Cardiac muscle cell (in vitro differentiated cells and primary cell): ENCODE measurements at regions not wholly inside any gene's neighbourhood (a gene's known extent, or its start where the extent isn't known, plus 50 kb on each side); places are given as distances from the start of the nearest gene placed in this dataset.

Experiments used
- DNase-seq, 2 donors: peaks; one replicate each; pipeline versions ENCODE4 v3.0.0 to v3.0.0-alpha.2; 2010 to 2017; ENCODE audit warnings: low read depth in 1 of 2, low spot score in 1 of 2
- H3K27ac ChIP-seq: fragments of 200-600 bp; sonication (generic); 2 replicates; pipeline ENCODE4 v1.5.1; 2016
- H3K27me3 ChIP-seq: fragments of 200-600 bp; sonication (generic); 2 replicates; pipeline ENCODE4 v1.6.0; 2016; ENCODE audit warnings: control low read depth
- H3K36me3 ChIP-seq: fragments of 200-600 bp; sonication (generic); 2 replicates; pipeline ENCODE4 v1.5.1; 2016; ENCODE audit warnings: control low read depth
- H3K4me1 ChIP-seq: fragments of 200-600 bp; sonication (generic); 2 replicates; pipeline ENCODE4 v1.8.1; 2017; ENCODE audit warnings: low read depth, mild to moderate bottlenecking, mixed run types
- H3K4me3 ChIP-seq: fragments of 200-600 bp; sonication (generic); 2 replicates; pipeline ENCODE4 v1.5.1; 2016; ENCODE audit warnings: mild to moderate bottlenecking
- H3K9me3 ChIP-seq: fragments of 200-600 bp; sonication (generic); 2 replicates; pipeline ENCODE4 v1.5.1; 2017; ENCODE audit warnings: low read depth, mild to moderate bottlenecking, control low read depth
- CTCF ChIP-seq: IDR thresholded peaks from 2 replicates; pipeline ENCODE4 v1.5.1; 2012; ENCODE audit warnings: low read depth, mild to moderate bottlenecking, low read length

GRCh38 chr16:85995541-85996423 is 96.8 kb downstream of the IRF8 start:
- no peak overlapping the region for H3K27ac ChIP-seq
- H3K4me3 ChIP-seq, result no peak overlapping the region
- no peak for DNase-seq
- no peaks in the 10 kb centered on the region for H3K4me1 ChIP-seq
- H3K36me3 ChIP-seq, result no peaks in the 10 kb centered on the region
- H3K27me3 ChIP-seq, result peaks cover 6% of the 10 kb centered on the region
- no peaks in the 10 kb centered on the region for H3K9me3 ChIP-seq
- no peak for TF ChIP-seq CTCF

GRCh38 chr16:85996843-85997242 is 97.9 kb downstream of the IRF8 start:
- Histone ChIP-seq H3K36me3 (no peaks in the 10 kb centered on the region), H3K4me3 (no peak overlapping the region), H3K27ac (no peak overlapping the region), H3K9me3 (no peaks in the 10 kb centered on the region), H3K4me1 (no peaks in the 10 kb centered on the region), H3K27me3 (peaks cover 6% of the 10 kb centered on the region)
- TF ChIP-seq CTCF, result no peak
- DNase-seq, result no peak

- no peaks in the 10 kb centered on the region for H3K4me1 ChIP-seq
- H3K27me3 ChIP-seq, result no peaks in the 10 kb centered on the region
- no peaks in the 10 kb centered on the region for H3K9me3 ChIP-seq
- no peaks in the 10 kb centered on the region for H3K36me3 ChIP-seq
- no peak for DNase-seq
- no peak for TF ChIP-seq CTCF
- H3K27ac ChIP-seq, result no peak overlapping the region
- no peak overlapping the region for H3K4me3 ChIP-seq
Observed at GRCh38 chr16:85998171-85998867, 99.4 kb downstream of the IRF8 start.

- no peak for TF ChIP-seq CTCF
- H3K27ac ChIP-seq, result no peak overlapping the region
- no peaks in the 10 kb centered on the region for H3K9me3 ChIP-seq
- no peaks in the 10 kb centered on the region for H3K27me3 ChIP-seq
- DNase-seq, result no peak
- no peak overlapping the region for H3K4me3 ChIP-seq
- H3K36me3 ChIP-seq, result no peaks in the 10 kb centered on the region
- no peaks in the 10 kb centered on the region for H3K4me1 ChIP-seq
Observed at GRCh38 chr16:85998868-85999729, 100.1 kb downstream of the IRF8 start.

- Histone ChIP-seq H3K27me3 (no peaks in the 10 kb centered on the region), H3K4me1 (no peaks in the 10 kb centered on the region), H3K9me3 (no peaks in the 10 kb centered on the region), H3K4me3 (no peak overlapping the region), H3K36me3 (no peaks in the 10 kb centered on the region), H3K27ac (no peak overlapping the region)
- DNase-seq, result no peak
- no peak for TF ChIP-seq CTCF
Observed at GRCh38 chr16:85999778-86000177, 100.8 kb downstream of the IRF8 start.
